WTC11 (cell line): ENCODE measurements at regions not wholly inside any gene's neighbourhood (a gene's known extent, or its start where the extent isn't known, plus 50 kb on each side); places are given as distances from the start of the nearest gene placed in this dataset.

ENCODE experiments used
- ATAC-seq: fragments of 200-7000 bp; cut with Tn5 transposase; 2 replicates; pipeline ENCODE4 v1.10.0; 2021; ENCODE audit warnings: mild to moderate bottlenecking, moderate library complexity
- CTCF ChIA-PET: fragments of 300-600 bp; sonication (Branson Sonifier 250); formaldehyde crosslinking; loops from one replicate; lab custom pipeline; 2021; ENCODE audit warnings: antibody characterized with exemption; lab: Charles Lee
- POLR2A ChIA-PET: fragments of 350-600 bp; sonication (Branson Sonifier 250); formaldehyde crosslinking; loops from one replicate; lab custom pipeline; 2021; ENCODE audit warnings: antibody characterized with exemption; lab: Charles Lee
- DNase-seq: peaks from one replicate; pipeline ENCODE4 v3.0.0; 2021; ENCODE audit warnings: low spot score
- H3K27ac Mint-ChIP-seq: 2 replicates; pipeline ENCODE4 v1.8.0; 2021; ENCODE audit warnings: mixed read lengths
- H3K27me3 Mint-ChIP-seq: 2 replicates; pipeline ENCODE4 v1.8.0; 2021; ENCODE audit warnings: low read depth, mild to moderate bottlenecking, moderate library complexity, mixed read lengths
- H3K36me3 Mint-ChIP-seq: 2 replicates; pipeline ENCODE4 v1.8.0; 2021; ENCODE audit warnings: mixed read lengths
- H3K4me1 Mint-ChIP-seq: 2 replicates; pipeline ENCODE4 v1.8.0; 2022; ENCODE audit warnings: mixed read lengths
- H3K4me3 Mint-ChIP-seq: 2 replicates; pipeline ENCODE4 v1.8.0; 2021; ENCODE audit warnings: mild to moderate bottlenecking, moderate library complexity, mixed read lengths
- H3K9me3 Mint-ChIP-seq: 2 replicates; pipeline ENCODE4 v1.8.0; 2021; ENCODE audit warnings: mixed read lengths
- CREB1 ChIP-seq: sonication (generic); formaldehyde crosslinking; IDR thresholded peaks from 2 replicates; pipeline ENCODE4 v1.8.0; 2023; ENCODE audit warnings: mild to moderate bottlenecking, missing genetic modification reagents
- CREM ChIP-seq: sonication (generic); formaldehyde crosslinking; IDR thresholded peaks from 2 replicates; pipeline ENCODE4 v1.8.1; 2022; ENCODE audit warnings: mild to moderate bottlenecking, missing genetic modification reagents, moderate library complexity
- EMX1 ChIP-seq: fragments of 250-450 bp; sonication (Bioruptor Pico); IDR thresholded peaks from 2 replicates; pipeline ENCODE4 v1.8.0; 2021; ENCODE audit warnings: mild to moderate bottlenecking
- FOXJ3 ChIP-seq: sonication (generic); formaldehyde crosslinking; IDR thresholded peaks from 2 replicates; pipeline ENCODE4 v1.9.0; 2021; ENCODE audit warnings: missing genetic modification reagents, mild to moderate bottlenecking, borderline replicate concordance
- FOXK1 ChIP-seq: sonication (generic); formaldehyde crosslinking; IDR thresholded peaks from 2 replicates; pipeline ENCODE4 v1.8.0; 2022; ENCODE audit warnings: mild to moderate bottlenecking, moderate library complexity, missing genetic modification reagents
- GRHL2 ChIP-seq: fragments of 250-450 bp; sonication (Bioruptor Pico); IDR thresholded peaks from 2 replicates; pipeline ENCODE4 v1.8.0; 2022; ENCODE audit warnings: mild to moderate bottlenecking, moderate library complexity; ENCODE audit not compliant: insufficient replicate concordance, severe bottlenecking
- IRF1 ChIP-seq: sonication (generic); formaldehyde crosslinking; IDR thresholded peaks from 2 replicates; pipeline ENCODE4 v1.8.0; 2023; ENCODE audit warnings: missing genetic modification reagents
- KAT7 ChIP-seq: sonication (generic); formaldehyde crosslinking; IDR thresholded peaks from 2 replicates; pipeline ENCODE4 v1.8.1; 2023; ENCODE audit warnings: missing genetic modification reagents, mild to moderate bottlenecking, borderline replicate concordance
- MXD4 ChIP-seq: fragments of 250-450 bp; sonication (Bioruptor Pico); IDR thresholded peaks from 2 replicates; pipeline ENCODE4 v1.8.0; 2021; ENCODE audit warnings: mild to moderate bottlenecking, moderate library complexity, borderline replicate concordance
- NFE2L1 ChIP-seq: sonication (generic); formaldehyde crosslinking; IDR thresholded peaks from 2 replicates; pipeline ENCODE4 v1.8.1; 2023; ENCODE audit warnings: missing genetic modification reagents
- NFYB ChIP-seq: sonication (generic); formaldehyde crosslinking; conservative IDR thresholded peaks from 2 replicates; pipeline ENCODE4 v1.8.0; 2022; ENCODE audit warnings: low read depth, missing genetic modification reagents
- NR3C1 ChIP-seq: sonication (generic); formaldehyde crosslinking; conservative IDR thresholded peaks from 2 replicates; pipeline ENCODE4 v1.8.1; 2023; ENCODE audit warnings: low read depth, mild to moderate bottlenecking, missing genetic modification reagents
- PRDM15 ChIP-seq: sonication (generic); formaldehyde crosslinking; IDR thresholded peaks from 2 replicates; pipeline ENCODE4 v1.8.0; 2022; ENCODE audit warnings: missing genetic modification reagents
- RELA ChIP-seq: sonication (generic); formaldehyde crosslinking; IDR thresholded peaks from 2 replicates; pipeline ENCODE4 v1.8.1; 2022; ENCODE audit warnings: missing genetic modification reagents, mild to moderate bottlenecking, borderline replicate concordance
- SMAD3 ChIP-seq: sonication (generic); formaldehyde crosslinking; IDR thresholded peaks from 2 replicates; pipeline ENCODE4 v1.8.0; 2022; ENCODE audit warnings: missing genetic modification reagents, mild to moderate bottlenecking, borderline replicate concordance
- TEAD1 ChIP-seq: sonication (generic); formaldehyde crosslinking; IDR thresholded peaks from 2 replicates; pipeline ENCODE4 v1.8.0; 2022; ENCODE audit warnings: mild to moderate bottlenecking, missing genetic modification reagents
- TP53 ChIP-seq: sonication (generic); formaldehyde crosslinking; IDR thresholded peaks from 2 replicates; pipeline ENCODE4 v1.8.1; 2023; ENCODE audit warnings: mild to moderate bottlenecking, missing genetic modification reagents
- ZNF219 ChIP-seq: sonication (generic); formaldehyde crosslinking; IDR thresholded peaks from 2 replicates; pipeline ENCODE4 v1.8.0; 2023; ENCODE audit warnings: missing genetic modification reagents, mild to moderate bottlenecking, borderline replicate concordance
- ZNF263 ChIP-seq: sonication (generic); formaldehyde crosslinking; IDR thresholded peaks from 2 replicates; pipeline ENCODE4 v1.8.1; 2022; ENCODE audit warnings: low read depth, mild to moderate bottlenecking, moderate library complexity, missing genetic modification reagents
- TF ChIP-seq, protein P1 (sequence below): sonication (generic); formaldehyde crosslinking; IDR thresholded peaks from 2 replicates; pipeline ENCODE4 v1.8.1; 2023; ENCODE audit warnings: mild to moderate bottlenecking, moderate library complexity, missing genetic modification reagents
- TF ChIP-seq, protein P2 (sequence below): sonication (generic); formaldehyde crosslinking; IDR thresholded peaks from 2 replicates; pipeline ENCODE4 v1.8.0; 2022; ENCODE audit warnings: mild to moderate bottlenecking, missing genetic modification reagents
- TF ChIP-seq, protein P3 (sequence below): sonication (generic); formaldehyde crosslinking; IDR thresholded peaks from 2 replicates; pipeline ENCODE4 v1.8.1; 2023; ENCODE audit warnings: mild to moderate bottlenecking, missing genetic modification reagents, moderate library complexity

DNA sequence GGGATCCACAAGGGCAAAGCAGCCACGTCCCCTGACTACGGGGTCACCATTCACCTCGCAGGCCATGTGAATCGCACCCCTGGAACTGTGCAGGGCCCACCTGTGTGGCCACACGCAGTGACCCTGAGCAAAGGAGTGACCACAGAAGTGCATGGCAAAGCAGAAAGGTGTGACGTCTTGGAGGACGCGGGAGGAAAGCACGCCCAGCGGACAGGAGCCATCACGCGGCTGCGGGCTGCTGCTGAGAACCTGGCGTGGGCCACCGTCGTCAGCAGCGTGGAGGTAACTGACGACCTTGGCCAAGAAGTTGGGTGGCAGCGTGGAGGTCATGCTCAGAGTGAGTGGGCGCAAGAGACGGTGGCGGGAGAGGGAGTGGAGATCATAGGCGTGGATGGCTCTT, 76.7 kb upstream of the C1orf174 start:
- ChIA-PET POLR2A (no interaction called here), CTCF (no interaction called here)
- TF ChIP-seq, protein P1, sequence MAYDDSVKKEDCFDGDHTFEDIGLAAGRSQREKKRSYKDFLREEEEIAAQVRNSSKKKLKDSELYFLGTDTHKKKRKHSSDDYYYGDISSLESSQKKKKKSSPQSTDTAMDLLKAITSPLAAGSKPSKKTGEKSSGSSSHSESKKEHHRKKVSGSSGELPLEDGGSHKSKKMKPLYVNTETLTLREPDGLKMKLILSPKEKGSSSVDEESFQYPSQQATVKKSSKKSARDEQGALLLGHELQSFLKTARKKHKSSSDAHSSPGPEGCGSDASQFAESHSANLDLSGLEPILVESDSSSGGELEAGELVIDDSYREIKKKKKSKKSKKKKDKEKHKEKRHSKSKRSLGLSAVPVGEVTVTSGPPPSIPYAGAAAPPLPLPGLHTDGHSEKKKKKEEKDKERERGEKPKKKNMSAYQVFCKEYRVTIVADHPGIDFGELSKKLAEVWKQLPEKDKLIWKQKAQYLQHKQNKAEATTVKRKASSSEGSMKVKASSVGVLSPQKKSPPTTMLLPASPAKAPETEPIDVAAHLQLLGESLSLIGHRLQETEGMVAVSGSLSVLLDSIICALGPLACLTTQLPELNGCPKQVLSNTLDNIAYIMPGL: no peak
- TF ChIP-seq NFE2L1 (CRISPR knock-in tag) (no peak), KAT7 (CRISPR knock-in tag) (no peak), NFYB (CRISPR knock-in tag) (no peak), ZNF219 (no peak), NR3C1 (CRISPR knock-in tag) (no peak), FOXK1 (no peak), FOXJ3 (CRISPR knock-in tag) (no peak), TP53 (CRISPR knock-in tag) (no peak), MXD4 (CRISPR knock-in tag) (no peak), CREB1 (CRISPR knock-in tag) (no peak), RELA (CRISPR knock-in tag) (no peak)
- TF ChIP-seq, protein P2, sequence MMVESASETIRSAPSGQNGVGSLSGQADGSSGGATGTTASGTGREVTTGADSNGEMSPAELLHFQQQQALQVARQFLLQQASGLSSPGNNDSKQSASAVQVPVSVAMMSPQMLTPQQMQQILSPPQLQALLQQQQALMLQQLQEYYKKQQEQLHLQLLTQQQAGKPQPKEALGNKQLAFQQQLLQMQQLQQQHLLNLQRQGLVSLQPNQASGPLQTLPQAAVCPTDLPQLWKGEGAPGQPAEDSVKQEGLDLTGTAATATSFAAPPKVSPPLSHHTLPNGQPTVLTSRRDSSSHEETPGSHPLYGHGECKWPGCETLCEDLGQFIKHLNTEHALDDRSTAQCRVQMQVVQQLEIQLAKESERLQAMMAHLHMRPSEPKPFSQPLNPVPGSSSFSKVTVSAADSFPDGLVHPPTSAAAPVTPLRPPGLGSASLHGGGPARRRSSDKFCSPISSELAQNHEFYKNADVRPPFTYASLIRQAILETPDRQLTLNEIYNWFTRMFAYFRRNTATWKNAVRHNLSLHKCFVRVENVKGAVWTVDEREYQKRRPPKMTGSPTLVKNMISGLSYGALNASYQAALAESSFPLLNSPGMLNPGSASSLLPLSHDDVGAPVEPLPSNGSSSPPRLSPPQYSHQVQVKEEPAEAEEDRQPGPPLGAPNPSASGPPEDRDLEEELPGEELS: no peak
- DNase-seq (no peak), ATAC-seq (no peak)
- Mint-ChIP-seq H3K27me3 (peaks cover 30% of the 10 kb centered on the region), H3K4me3 (no peak overlapping the region), H3K4me1 (no peaks in the 10 kb centered on the region), H3K36me3 (peaks cover 67% of the 10 kb centered on the region), H3K9me3 (peaks cover 84% of the 10 kb centered on the region), H3K27ac (no peak overlapping the region)

DNA sequence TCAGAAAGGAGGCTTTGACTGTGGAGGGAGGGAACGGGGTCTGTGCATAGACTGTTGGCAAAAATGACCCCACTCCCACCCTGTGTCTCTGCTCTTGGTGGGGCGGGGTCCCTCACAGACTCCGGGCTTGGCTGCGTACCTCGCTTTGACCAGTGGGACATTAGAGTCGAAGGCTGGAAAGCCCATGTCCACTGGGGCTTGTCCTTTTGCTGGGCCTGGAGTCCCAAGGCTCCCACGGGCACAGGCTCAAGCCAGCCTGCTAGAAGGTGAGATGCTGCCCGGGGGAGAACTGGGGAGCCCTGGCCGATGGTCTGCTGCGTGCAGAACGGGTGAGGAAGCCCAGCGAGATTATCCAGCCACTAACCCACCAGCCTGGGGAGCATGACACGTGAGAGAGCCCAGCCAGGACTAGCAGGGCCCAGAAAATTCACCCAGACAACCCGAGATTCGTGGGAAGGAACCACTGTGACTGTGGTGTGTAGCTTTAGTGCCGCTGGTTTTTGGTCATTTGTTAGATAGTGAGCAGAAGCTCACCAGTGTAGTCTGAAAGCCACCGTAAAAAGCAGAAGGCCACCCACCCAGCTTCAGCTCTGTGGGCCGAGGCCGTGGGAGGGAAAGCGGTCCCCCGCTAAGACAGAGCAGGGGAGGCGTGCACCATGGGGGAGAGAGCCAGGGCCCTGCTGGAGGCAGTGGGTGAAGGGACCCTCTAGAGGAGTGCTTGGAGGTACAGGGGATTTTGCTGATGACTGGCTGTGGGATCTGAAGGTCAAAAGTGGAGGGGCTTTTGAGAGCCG, 78.3 kb upstream of the C1orf174 start:
- Mint-ChIP-seq H3K4me3 (no peak overlapping the region), H3K27ac (no peak overlapping the region), H3K4me1 (no peaks in the 10 kb centered on the region), H3K27me3 (peaks cover 30% of the 10 kb centered on the region), H3K36me3 (peaks cover 62% of the 10 kb centered on the region), H3K9me3 (peaks cover 81% of the 10 kb centered on the region)
- ChIA-PET CTCF (no interaction called here), POLR2A (no interaction called here)
- TF ChIP-seq KAT7 (CRISPR knock-in tag): no peak
- TF ChIP-seq ZNF263 (CRISPR knock-in tag): no peak
- TF ChIP-seq, protein P3, sequence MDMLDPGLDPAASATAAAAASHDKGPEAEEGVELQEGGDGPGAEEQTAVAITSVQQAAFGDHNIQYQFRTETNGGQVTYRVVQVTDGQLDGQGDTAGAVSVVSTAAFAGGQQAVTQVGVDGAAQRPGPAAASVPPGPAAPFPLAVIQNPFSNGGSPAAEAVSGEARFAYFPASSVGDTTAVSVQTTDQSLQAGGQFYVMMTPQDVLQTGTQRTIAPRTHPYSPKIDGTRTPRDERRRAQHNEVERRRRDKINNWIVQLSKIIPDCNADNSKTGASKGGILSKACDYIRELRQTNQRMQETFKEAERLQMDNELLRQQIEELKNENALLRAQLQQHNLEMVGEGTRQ (CRISPR knock-in tag): no peak
- no peak for TF ChIP-seq SMAD3
- TF ChIP-seq CREM (CRISPR knock-in tag): no peak
- TF ChIP-seq EMX1 (CRISPR knock-in tag): no peak
- TF ChIP-seq GRHL2 (CRISPR knock-in tag): no peak
- TF ChIP-seq PRDM15 (CRISPR knock-in tag): no peak
- TF ChIP-seq IRF1 (CRISPR knock-in tag): no peak
- no peak for TF ChIP-seq TEAD1 (CRISPR knock-in tag)
- ATAC-seq: no peak
- DNase-seq: no peak
